ENCODE measurements at regions not wholly inside any gene's neighbourhood (a gene's known extent, or its start where the extent isn't known, plus 50 kb on each side); places are given as distances from the start of the nearest gene placed in this dataset.

DNA sequence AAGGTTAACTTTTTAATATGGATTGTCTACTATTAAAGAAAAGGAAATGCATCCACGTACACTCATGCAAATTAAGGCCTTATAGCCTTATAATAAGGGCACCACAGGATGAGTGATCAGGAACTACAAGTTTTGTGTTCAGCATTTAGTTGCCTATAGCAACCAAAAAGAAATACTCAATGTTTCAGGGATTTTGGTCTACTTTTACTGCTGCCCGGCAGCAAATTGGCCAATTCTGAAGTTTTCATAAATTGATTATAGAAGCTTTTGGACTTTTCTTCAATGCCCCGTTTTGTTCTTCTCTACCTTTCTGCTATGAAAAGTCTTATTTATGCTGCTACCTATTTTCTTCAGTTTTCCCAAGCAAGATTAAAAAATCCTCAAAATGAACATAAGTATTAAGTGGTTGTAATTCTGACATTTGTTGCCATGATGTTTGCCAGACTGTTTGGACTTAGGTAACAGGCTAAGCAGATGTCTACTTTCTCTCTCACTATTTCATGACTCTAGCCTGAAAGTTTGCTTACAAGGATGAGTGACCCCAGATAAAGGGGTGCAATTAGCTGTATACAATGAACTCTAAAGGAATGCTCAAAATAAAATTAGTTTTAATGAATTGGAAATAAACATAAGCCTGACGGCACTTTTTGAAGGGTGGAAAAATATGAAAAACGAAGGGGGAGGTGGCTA is 391.5 kb upstream of the DAB2 start:
- H3K9me3 ChIP-seq (ENCODE audit: control insufficient read depth, low read depth, low read length), result no peaks in the 10 kb centered on the region
- no peak overlapping the region for H2BK20ac ChIP-seq (ENCODE audit: low read depth, low read length, poor library complexity, severe bottlenecking)
- no peak overlapping the region for H4K91ac ChIP-seq (ENCODE audit: insufficient read length, low read depth, low read length)
- H3K9ac ChIP-seq (ENCODE audit: extremely low read depth, insufficient read length, low read length), result no peak overlapping the region
- H2BK5ac ChIP-seq (ENCODE audit: insufficient read length, low read length), result no peak overlapping the region
- no peaks in the 10 kb centered on the region for H3K4me1 ChIP-seq (ENCODE audit: insufficient read depth, low read length)
- Mint-ChIP-seq H3K36me3 (ENCODE audit: insufficient read depth in 1 of 3, low read depth in 3 of 3) (no peaks in the 10 kb centered on the region), H3K27ac (no peak overlapping the region), H3K4me3 (no peak overlapping the region), H3K4me1 (peaks cover 0 to 3% of the 10 kb centered on the region in 2 experiments; a peak in 1 of 4 replicates), H3K27me3 (ENCODE audit: low read depth) (no peaks in the 10 kb centered on the region), H3K9me3 (peaks cover 0 to 3% of the 10 kb centered on the region in 2 experiments; a peak in 1 of 5 replicates)
- H3K18ac ChIP-seq (ENCODE audit: insufficient read length, low read depth, low read length), result no peak overlapping the region
- TF ChIP-seq, protein P1, sequence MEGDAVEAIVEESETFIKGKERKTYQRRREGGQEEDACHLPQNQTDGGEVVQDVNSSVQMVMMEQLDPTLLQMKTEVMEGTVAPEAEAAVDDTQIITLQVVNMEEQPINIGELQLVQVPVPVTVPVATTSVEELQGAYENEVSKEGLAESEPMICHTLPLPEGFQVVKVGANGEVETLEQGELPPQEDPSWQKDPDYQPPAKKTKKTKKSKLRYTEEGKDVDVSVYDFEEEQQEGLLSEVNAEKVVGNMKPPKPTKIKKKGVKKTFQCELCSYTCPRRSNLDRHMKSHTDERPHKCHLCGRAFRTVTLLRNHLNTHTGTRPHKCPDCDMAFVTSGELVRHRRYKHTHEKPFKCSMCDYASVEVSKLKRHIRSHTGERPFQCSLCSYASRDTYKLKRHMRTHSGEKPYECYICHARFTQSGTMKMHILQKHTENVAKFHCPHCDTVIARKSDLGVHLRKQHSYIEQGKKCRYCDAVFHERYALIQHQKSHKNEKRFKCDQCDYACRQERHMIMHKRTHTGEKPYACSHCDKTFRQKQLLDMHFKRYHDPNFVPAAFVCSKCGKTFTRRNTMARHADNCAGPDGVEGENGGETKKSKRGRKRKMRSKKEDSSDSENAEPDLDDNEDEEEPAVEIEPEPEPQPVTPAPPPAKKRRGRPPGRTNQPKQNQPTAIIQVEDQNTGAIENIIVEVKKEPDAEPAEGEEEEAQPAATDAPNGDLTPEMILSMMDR (conservative IDR thresholded peaks at IDR 0.05), result no peak
- H2BK12ac ChIP-seq (ENCODE audit: insufficient read length, low read depth, low read length), result no peak overlapping the region
- H3K56ac ChIP-seq (ENCODE audit: insufficient read length, low read depth, low read length), result no peak overlapping the region
- DNase-seq, result no peak
- WGBS (ENCODE audit: extremely low coverage, insufficient read length, low lambda C conversion rate), result no CpG with 5 or more reads among the region's 5 CpGs
- no peak overlapping the region for H2AK5ac ChIP-seq (ENCODE audit: insufficient read length, low read length)
- H3K23me2 ChIP-seq (ENCODE audit: insufficient read length, low read depth, low read length, poor library complexity, severe bottlenecking), result no peaks in the 10 kb centered on the region
- no peak overlapping the region for H4K8ac ChIP-seq (replicated peaks; ENCODE audit: insufficient read length, low read depth, low read length)
- H3K79me1 ChIP-seq (ENCODE audit: insufficient read depth, low read depth, low read length, poor library complexity, severe bottlenecking), result no peaks in the 10 kb centered on the region
- no peak overlapping the region for H2BK120ac ChIP-seq (ENCODE audit: low read depth, low read length, poor library complexity, severe bottlenecking)
- H3K14ac ChIP-seq (ENCODE audit: insufficient read depth, low read length), result no peak overlapping the region
- H2AFZ ChIP-seq (ENCODE audit: low read length), result no peak overlapping the region
- H3T11ph ChIP-seq (ENCODE audit: low read length), result no peak overlapping the region
- H3K79me2 ChIP-seq (ENCODE audit: insufficient read depth, low read length), result no peaks in the 10 kb centered on the region
- H2BK15ac ChIP-seq (ENCODE audit: low read depth, low read length), result no peak overlapping the region
- no peak overlapping the region for H3K27ac ChIP-seq (ENCODE audit: insufficient read length, low read depth, low read length)
- no peaks in the 10 kb centered on the region for H4K20me1 ChIP-seq (ENCODE audit: control insufficient read depth, insufficient read depth, insufficient read length)
- H3K23ac ChIP-seq (ENCODE audit: insufficient read length, low read depth, low read length), result no peak overlapping the region
- H3K27me3 ChIP-seq (ENCODE audit: insufficient read depth, low read length), result no peaks in the 10 kb centered on the region
- no peak overlapping the region for H4K5ac ChIP-seq (ENCODE audit: insufficient read length, low read depth, low read length)
- no peak overlapping the region for H3K4ac ChIP-seq (ENCODE audit: low read depth, low read length)
- no peak overlapping the region for H3K4me2 ChIP-seq (ENCODE audit: insufficient read depth, insufficient read length, low read length)

All from H9 (cell line).